LNCaP clone FGC (cell line): ENCODE measurements at regions not wholly inside any gene's neighbourhood (a gene's known extent, or its start where the extent isn't known, plus 50 kb on each side); places are given as distances from the start of the nearest gene placed in this dataset.

ENCODE experiments used
- DNase-seq: peaks from one replicate; pipeline ENCODE4 v3.0.0-alpha.2; 2011; ENCODE audit warnings: low read depth
- H3K4me3 ChIP-seq: 2 replicates; pipeline ENCODE4 v1.5.1; 2011; ENCODE audit warnings: mild to moderate bottlenecking, low read depth, low read length, control low read depth
- CTCF ChIP-seq: IDR thresholded peaks from 2 replicates; pipeline ENCODE4 v1.5.1; 2012; ENCODE audit warnings: mild to moderate bottlenecking; ENCODE audit not compliant: control insufficient read depth, insufficient read depth; ENCODE audit errors: extremely low read depth

GRCh38 chr1:80779275-80779674, 1021.5 kb upstream of the ADGRL2 start:
- no peak for TF ChIP-seq CTCF
- DNase-seq = no peak
- H3K4me3 ChIP-seq = no peak overlapping the region

- H3K4me3 ChIP-seq = no peak overlapping the region
- no peak for TF ChIP-seq CTCF
- DNase-seq = no peak
Observed at GRCh38 chr1:80778094-80778840, 1022.5 kb upstream of the ADGRL2 start.

- H3K4me3 ChIP-seq = no peak overlapping the region
- TF ChIP-seq CTCF = no peak
- peak; percentile 49 for DNase-seq
Observed at GRCh38 chr1:80776266-80776665, 1024.5 kb upstream of the ADGRL2 start.

GRCh38 chr1:80769208-80769750, 1031.5 kb upstream of the ADGRL2 start:
- no peak for TF ChIP-seq CTCF
- DNase-seq = no peak
- H3K4me3 ChIP-seq = no peak overlapping the region

- DNase-seq = no peak
- H3K4me3 ChIP-seq = no peak overlapping the region
- TF ChIP-seq CTCF = no peak
Observed at GRCh38 chr1:80767711-80768110, 1033.0 kb upstream of the ADGRL2 start.

- TF ChIP-seq CTCF = no peak
- H3K4me3 ChIP-seq = no peak overlapping the region
- no peak for DNase-seq
Observed at GRCh38 chr1:80759354-80759753, 1041.4 kb upstream of the ADGRL2 start.

GRCh38 chr1:80755944-80756343, 1044.8 kb upstream of the ADGRL2 start:
- no peak overlapping the region for H3K4me3 ChIP-seq
- DNase-seq = no peak
- no peak for TF ChIP-seq CTCF
